Cardiac muscle cell (in vitro differentiated cells and primary cell): ENCODE measurements at regions not wholly inside any gene's neighbourhood (a gene's known extent, or its start where the extent isn't known, plus 50 kb on each side); places are given as distances from the start of the nearest gene placed in this dataset.
A peak's percentile ranks its signal among the peaks of the same experiment; 100 is the strongest.

ENCODE experiments used
- DNase-seq, 2 donors: peaks; one replicate each; pipeline versions ENCODE4 v3.0.0 to v3.0.0-alpha.2; 2010 to 2017; ENCODE audit warnings: low read depth in 1 of 2, low spot score in 1 of 2
- H3K27ac ChIP-seq: fragments of 200-600 bp; sonication (generic); 2 replicates; pipeline ENCODE4 v1.5.1; 2016
- H3K27me3 ChIP-seq: fragments of 200-600 bp; sonication (generic); 2 replicates; pipeline ENCODE4 v1.6.0; 2016; ENCODE audit warnings: control low read depth
- H3K36me3 ChIP-seq: fragments of 200-600 bp; sonication (generic); 2 replicates; pipeline ENCODE4 v1.5.1; 2016; ENCODE audit warnings: control low read depth
- H3K4me1 ChIP-seq: fragments of 200-600 bp; sonication (generic); 2 replicates; pipeline ENCODE4 v1.8.1; 2017; ENCODE audit warnings: low read depth, mild to moderate bottlenecking, mixed run types
- H3K4me3 ChIP-seq: fragments of 200-600 bp; sonication (generic); 2 replicates; pipeline ENCODE4 v1.5.1; 2016; ENCODE audit warnings: mild to moderate bottlenecking
- H3K9me3 ChIP-seq: fragments of 200-600 bp; sonication (generic); 2 replicates; pipeline ENCODE4 v1.5.1; 2017; ENCODE audit warnings: low read depth, mild to moderate bottlenecking, control low read depth
- TF ChIP-seq, protein P1 (sequence below): IDR thresholded peaks from 2 replicates; pipeline ENCODE4 v1.5.1; 2012; ENCODE audit warnings: low read depth, mild to moderate bottlenecking, low read length

DNA sequence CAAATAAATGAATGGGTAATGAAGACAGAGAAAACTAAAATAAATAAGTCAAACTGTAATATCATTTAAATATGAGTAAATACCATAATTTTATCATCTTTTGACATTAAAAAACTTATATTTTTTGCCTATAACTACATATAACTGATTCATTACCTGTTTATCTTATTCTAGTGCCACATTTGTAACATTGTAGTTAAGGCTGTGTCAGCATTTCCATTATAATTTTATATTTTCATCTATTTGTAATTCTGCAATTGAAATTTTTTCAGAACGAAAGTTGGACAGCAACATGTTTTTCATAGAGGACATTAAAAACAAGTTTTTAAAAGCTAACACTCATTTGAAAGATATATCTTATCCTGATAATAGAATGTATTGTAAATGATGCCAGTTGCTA, 1286.5 kb downstream of the LRFN5 start:
- H3K4me3 ChIP-seq: no peak overlapping the region
- H3K9me3 ChIP-seq: no peaks in the 10 kb centered on the region
- no peaks in the 10 kb centered on the region for H3K4me1 ChIP-seq
- TF ChIP-seq, protein P1, sequence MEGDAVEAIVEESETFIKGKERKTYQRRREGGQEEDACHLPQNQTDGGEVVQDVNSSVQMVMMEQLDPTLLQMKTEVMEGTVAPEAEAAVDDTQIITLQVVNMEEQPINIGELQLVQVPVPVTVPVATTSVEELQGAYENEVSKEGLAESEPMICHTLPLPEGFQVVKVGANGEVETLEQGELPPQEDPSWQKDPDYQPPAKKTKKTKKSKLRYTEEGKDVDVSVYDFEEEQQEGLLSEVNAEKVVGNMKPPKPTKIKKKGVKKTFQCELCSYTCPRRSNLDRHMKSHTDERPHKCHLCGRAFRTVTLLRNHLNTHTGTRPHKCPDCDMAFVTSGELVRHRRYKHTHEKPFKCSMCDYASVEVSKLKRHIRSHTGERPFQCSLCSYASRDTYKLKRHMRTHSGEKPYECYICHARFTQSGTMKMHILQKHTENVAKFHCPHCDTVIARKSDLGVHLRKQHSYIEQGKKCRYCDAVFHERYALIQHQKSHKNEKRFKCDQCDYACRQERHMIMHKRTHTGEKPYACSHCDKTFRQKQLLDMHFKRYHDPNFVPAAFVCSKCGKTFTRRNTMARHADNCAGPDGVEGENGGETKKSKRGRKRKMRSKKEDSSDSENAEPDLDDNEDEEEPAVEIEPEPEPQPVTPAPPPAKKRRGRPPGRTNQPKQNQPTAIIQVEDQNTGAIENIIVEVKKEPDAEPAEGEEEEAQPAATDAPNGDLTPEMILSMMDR: no peak
- no peaks in the 10 kb centered on the region for H3K36me3 ChIP-seq
- no peak overlapping the region for H3K27ac ChIP-seq
- DNase-seq: no peak
- no peaks in the 10 kb centered on the region for H3K27me3 ChIP-seq

DNA sequence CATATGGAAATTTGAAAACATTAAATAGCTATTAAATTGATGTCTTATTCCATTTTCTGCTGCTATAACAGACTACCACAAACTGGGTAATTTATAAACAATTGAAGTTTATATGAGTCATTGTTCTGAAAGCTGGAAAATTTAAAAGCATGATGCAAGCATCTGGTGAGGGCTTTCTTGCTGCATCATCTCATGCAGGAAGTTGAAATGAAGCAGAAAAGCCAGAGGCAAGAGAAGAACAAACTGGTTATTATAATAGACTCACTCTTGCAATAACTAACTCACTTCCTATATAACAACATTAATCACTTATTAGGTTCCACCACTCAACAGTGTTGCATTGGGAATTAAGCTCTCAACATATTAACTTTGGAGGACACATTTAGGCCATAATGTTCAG, 1277.4 kb downstream of the LRFN5 start:
- H3K27ac ChIP-seq: no peak overlapping the region

DNA sequence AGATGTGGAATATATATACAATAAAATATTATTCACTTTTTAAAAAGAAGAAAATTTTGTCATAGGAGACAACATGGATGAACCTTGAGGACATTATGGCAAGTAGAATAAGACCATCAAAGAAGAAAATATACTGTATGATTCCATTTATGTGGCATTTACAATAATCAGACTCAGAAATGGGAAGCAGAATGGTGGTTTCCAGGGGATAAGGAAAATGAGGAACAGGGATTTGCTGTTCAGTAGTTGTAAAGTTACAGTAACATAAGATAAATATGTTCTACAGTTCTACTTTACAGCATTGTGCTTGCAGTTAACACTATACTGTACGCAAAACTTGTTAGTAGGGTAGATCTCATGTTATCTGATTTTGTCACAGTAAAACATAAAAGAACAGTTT, 1271.0 kb downstream of the LRFN5 start:
- Histone ChIP-seq H3K4me3 (no peak overlapping the region), H3K27ac (no peak overlapping the region), H3K9me3 (no peaks in the 10 kb centered on the region), H3K4me1 (no peaks in the 10 kb centered on the region), H3K36me3 (no peaks in the 10 kb centered on the region), H3K27me3 (no peaks in the 10 kb centered on the region)
- no peak for DNase-seq
- TF ChIP-seq, protein P1: no peak

More for the DNA sequence above, 1277.4 kb downstream of the LRFN5 start:
- Histone ChIP-seq H3K36me3 (no peaks in the 10 kb centered on the region), H3K4me3 (no peak overlapping the region), H3K4me1 (no peaks in the 10 kb centered on the region), H3K9me3 (no peaks in the 10 kb centered on the region), H3K27me3 (no peaks in the 10 kb centered on the region)
- TF ChIP-seq, protein P1: no peak
- DNase-seq: peak in 1 of 2 donors; percentile 77

DNA sequence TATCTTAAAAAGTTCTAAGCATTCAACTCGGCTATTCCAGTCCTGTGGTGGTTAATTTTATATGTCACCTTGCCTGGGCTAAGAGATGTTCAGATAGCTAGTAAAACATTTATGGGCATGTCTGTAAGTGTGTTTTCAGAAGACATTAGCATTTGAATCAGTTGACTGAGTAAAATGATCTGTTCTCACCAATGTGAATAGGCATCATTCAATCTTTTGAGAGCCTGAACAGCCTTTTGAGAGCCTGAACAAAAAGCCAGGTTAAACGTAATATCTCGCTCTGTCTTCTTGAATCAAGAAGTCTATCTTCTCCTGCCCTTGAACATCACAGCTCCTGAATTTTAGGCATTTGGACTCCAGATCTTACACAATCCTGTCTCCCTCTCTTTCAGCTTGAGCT, 1266.1 kb downstream of the LRFN5 start:
- TF ChIP-seq, protein P1: no peak
- Histone ChIP-seq H3K4me3 (no peak overlapping the region), H3K36me3 (no peaks in the 10 kb centered on the region), H3K4me1 (no peaks in the 10 kb centered on the region), H3K27me3 (no peaks in the 10 kb centered on the region), H3K9me3 (no peaks in the 10 kb centered on the region), H3K27ac (no peak overlapping the region)
- DNase-seq: no peak

DNA sequence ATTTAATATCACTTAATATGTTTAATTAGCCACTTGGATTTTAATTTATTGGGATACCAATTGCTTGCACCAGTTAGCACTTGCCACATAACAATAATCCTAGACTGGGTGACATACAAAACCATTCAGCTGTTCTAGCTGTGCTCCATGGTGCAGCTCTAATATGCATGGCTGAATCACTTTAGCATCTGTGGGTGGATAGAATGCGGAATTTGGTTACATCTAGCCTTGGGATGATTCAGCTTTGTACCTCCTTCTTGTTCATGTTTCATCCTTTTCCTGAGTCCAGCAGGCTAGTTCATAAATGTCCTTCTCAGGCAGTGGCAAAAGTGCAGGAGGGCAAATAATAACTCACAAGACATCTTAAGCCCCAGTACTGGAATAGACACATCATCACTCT, 1263.0 kb downstream of the LRFN5 start:
- Histone ChIP-seq H3K9me3 (no peaks in the 10 kb centered on the region), H3K4me3 (no peak overlapping the region), H3K36me3 (no peaks in the 10 kb centered on the region), H3K27ac (no peak overlapping the region), H3K27me3 (no peaks in the 10 kb centered on the region), H3K4me1 (no peaks in the 10 kb centered on the region)
- DNase-seq: peak in 1 of 2 donors; percentile 1
- TF ChIP-seq, protein P1: no peak

DNA sequence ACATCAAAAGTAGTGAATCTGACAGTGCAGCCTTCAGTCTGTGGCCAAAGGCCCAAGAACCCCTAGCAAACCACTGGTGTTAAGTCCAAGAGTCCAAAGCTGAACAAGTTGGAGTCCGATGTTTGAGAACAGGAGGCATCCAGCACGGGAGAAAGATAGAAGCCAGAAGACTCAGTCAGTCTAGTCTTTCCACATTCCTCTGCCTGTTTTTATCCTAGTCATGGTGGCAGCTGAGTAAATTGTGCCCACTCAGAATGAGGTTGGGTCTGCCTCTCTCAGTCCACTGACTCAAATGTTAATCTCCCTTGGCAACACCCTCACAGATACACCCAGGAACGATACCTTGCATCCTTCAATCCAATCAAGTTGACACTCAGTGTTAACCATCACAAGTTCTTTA, 1255.4 kb downstream of the LRFN5 start:
- DNase-seq: no peak
- no peaks in the 10 kb centered on the region for H3K36me3 ChIP-seq
- H3K9me3 ChIP-seq: no peaks in the 10 kb centered on the region
- no peak overlapping the region for H3K27ac ChIP-seq
- no peak overlapping the region for H3K4me3 ChIP-seq
- TF ChIP-seq, protein P1: no peak
- no peaks in the 10 kb centered on the region for H3K4me1 ChIP-seq
- H3K27me3 ChIP-seq: no peaks in the 10 kb centered on the region
